ENCODE measurements at regions not wholly inside any gene's neighbourhood (a gene's known extent, or its start where the extent isn't known, plus 50 kb on each side); places are given as distances from the start of the nearest gene placed in this dataset.
"Not testable (repeated sequence)": the region's sequence is repeated elsewhere in the genome, so short reads cannot be mapped to it uniquely, and the experiment has no call there.

DNA sequence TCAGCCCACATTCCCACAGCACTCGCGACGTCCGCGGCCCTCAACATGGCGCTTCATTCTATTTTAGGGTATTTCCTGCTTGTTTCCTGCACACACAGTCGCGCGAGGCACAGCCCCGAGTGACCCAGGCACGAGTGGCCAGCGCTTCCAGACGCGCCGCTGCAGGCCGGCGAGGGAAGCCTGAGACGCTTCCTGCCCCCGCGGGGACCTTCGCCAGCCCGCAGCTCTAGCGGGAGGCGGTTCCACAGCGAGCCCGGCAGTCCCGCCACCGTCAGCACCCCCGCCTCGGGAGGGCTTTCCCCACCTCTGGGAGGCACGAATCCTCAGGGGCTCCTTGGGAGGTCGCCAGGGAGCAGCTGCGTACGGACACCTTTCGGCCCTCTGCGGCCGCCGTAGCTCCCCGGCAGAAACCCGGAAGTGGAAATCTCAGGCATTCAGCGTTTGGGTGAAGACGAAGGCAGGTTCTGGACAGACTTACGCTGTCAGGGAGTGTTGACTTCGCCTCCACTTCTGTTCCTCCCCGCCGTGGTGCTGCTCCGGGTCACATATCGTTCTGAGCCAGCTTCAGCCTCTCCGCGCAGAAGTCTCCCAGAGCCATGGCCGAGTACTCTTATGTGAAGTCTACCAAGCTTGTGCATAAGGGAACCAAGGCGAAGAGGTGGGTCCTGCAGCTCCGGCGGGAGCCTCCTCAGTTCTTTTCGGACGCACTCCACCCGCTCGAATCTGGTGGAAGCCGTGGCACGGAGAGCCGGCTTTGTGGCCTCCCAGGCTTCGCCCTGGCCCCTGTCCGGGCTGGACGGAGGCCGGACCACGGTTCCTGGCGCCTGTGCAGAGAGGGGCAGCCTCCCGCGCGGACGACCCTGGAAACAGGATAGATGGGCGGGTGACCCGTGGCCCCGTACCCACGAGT lies 2925.9 kb upstream of the OR11H1 start:
- intact Hi-C loops (cut with micrococcal nuclease), result no loop called here
- Mint-ChIP-seq H3K36me3 (ENCODE audit: low read depth) (no peaks in the 10 kb centered on the region), H3K27ac (no peak overlapping the region), H3K4me1 (ENCODE audit: low read depth) (no peaks in the 10 kb centered on the region), H3K27me3 (no peaks in the 10 kb centered on the region), H3K9me3 (peaks cover 56% of the 10 kb centered on the region), H3K4me3 (no peak overlapping the region)
- POLR2A ChIA-PET, result no interaction called here
- no peak for DNase-seq
- no peak for ATAC-seq
- TF ChIP-seq, protein P1, sequence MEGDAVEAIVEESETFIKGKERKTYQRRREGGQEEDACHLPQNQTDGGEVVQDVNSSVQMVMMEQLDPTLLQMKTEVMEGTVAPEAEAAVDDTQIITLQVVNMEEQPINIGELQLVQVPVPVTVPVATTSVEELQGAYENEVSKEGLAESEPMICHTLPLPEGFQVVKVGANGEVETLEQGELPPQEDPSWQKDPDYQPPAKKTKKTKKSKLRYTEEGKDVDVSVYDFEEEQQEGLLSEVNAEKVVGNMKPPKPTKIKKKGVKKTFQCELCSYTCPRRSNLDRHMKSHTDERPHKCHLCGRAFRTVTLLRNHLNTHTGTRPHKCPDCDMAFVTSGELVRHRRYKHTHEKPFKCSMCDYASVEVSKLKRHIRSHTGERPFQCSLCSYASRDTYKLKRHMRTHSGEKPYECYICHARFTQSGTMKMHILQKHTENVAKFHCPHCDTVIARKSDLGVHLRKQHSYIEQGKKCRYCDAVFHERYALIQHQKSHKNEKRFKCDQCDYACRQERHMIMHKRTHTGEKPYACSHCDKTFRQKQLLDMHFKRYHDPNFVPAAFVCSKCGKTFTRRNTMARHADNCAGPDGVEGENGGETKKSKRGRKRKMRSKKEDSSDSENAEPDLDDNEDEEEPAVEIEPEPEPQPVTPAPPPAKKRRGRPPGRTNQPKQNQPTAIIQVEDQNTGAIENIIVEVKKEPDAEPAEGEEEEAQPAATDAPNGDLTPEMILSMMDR (IDR thresholded peaks at IDR 0.05), result no peak
- CTCF ChIA-PET, result no interaction called here

DNA sequence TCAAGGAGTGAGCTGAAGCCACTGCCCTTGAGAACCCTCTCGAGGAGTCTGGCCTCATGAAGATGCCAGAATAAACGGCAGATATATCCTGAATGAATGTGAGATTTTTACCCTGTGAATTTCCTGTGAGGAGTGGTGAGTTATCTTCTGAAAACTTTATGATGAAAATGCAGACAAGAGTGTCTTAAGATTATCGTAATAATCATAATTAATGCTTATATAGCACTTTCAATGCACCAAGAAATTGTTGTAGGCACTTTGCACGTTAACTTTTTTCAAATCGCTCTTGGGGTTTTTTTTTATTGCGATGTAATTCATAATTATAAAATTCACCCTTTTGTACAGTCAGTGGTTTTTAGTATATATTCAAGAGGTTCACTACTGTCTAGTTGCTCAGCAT lies 2924.6 kb upstream of the OR11H1 start:
- H3K9me3 Mint-ChIP-seq, result peaks cover 51% of the 10 kb centered on the region
- CTCF ChIA-PET; intact Hi-C loops (cut with micrococcal nuclease); H3K4me1 Mint-ChIP-seq (ENCODE audit: low read depth); H3K4me3 Mint-ChIP-seq; H3K36me3 Mint-ChIP-seq (ENCODE audit: low read depth); H3K27ac Mint-ChIP-seq; H3K27me3 Mint-ChIP-seq; ATAC-seq; DNase-seq; POLR2A ChIA-PET: not testable (repeated sequence)

DNA sequence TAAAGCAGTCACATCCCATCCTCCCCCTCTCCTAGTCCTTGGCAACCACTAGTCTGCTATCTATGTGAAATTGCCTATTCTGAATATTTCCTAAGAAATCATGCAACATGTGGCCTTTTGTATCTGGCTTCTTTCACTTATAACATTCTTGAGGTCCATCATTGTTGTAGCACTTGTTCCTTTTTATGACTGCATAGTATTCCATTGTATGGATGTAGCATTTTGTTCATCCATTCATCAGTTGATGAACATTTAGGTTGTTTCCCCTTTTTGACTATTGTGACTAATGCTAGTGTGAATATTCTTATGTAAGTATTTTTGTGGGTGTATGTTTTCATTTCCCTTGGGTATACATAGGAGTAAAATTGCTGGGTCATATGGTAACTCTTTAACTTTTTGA lies 2924.2 kb upstream of the OR11H1 start:
- DNase-seq; H3K4me1 Mint-ChIP-seq (ENCODE audit: low read depth); H3K27me3 Mint-ChIP-seq; H3K27ac Mint-ChIP-seq; CTCF ChIA-PET; intact Hi-C loops (cut with micrococcal nuclease); H3K4me3 Mint-ChIP-seq; H3K36me3 Mint-ChIP-seq (ENCODE audit: low read depth); POLR2A ChIA-PET; ATAC-seq: not testable (repeated sequence)
- H3K9me3 Mint-ChIP-seq, result peaks cover 49% of the 10 kb centered on the region

DNA sequence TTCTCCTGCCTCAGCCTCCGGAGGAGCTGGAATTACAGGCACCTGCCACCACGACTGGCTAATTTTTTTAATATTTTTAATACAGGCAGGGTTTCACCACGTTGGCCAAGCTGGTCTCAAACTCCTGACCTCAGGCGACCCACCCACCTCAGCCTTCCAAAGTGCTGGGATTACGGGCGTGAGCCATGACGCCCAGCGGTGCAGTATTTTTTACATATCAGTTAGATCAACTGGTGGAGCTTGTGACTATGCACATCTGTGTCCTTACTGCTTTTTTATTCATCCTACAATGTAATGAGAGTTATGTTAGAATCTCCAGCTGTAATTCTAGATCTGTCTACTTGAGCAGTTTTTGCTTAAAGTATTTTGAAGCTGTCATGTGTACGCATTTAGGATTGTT lies 2919.5 kb upstream of the OR11H1 start:
- H3K36me3 Mint-ChIP-seq (ENCODE audit: low read depth); DNase-seq; ATAC-seq; H3K4me1 Mint-ChIP-seq (ENCODE audit: low read depth); H3K27me3 Mint-ChIP-seq; POLR2A ChIA-PET; H3K4me3 Mint-ChIP-seq; H3K27ac Mint-ChIP-seq; CTCF ChIA-PET; intact Hi-C loops (cut with micrococcal nuclease): not testable (repeated sequence)
- H3K9me3 Mint-ChIP-seq, result peaks cover 34% of the 10 kb centered on the region

DNA sequence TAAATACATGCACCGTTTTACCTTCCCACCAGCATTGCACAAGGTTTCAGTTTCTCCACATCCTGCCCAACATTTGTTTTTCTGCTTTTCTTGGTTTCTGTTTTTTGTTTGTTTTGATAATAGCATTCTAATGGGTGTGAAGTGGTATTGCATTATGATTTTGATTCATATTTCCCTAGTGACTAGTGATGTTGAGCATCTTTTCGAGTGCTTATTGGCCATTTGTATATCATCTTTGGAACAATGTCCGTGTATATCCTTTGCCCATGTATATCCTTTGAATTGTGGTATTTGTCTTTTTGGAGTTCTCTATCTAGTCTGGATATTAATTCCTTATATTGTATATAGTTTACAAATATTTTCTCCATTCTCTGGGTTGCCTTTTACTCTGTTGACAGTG lies 2914.8 kb upstream of the OR11H1 start:
- TF ChIP-seq, protein P1 (IDR thresholded peaks at IDR 0.05), result no peak
- no peaks in the 10 kb centered on the region for H3K27me3 Mint-ChIP-seq

DNA sequence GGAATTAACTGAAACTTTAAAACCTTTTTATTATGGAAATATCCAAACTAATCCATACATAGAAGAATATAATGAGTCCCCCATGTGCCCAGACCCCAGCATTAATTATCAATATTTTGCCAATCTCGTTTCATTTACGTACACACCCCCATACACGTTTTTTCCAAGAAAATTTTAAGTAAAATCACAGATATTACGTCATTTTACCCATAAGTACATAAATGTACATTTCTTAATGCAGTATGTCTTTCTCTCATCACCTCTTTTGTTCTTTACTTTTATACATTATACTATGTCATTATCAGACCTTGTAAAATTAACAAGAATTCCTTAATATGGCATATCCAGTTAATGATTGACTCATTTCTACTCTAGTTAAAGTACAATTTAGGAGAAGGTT lies 2914.1 kb upstream of the OR11H1 start:
- not testable (repeated sequence) for H3K27me3 Mint-ChIP-seq, H3K27ac Mint-ChIP-seq

More for the DNA sequence above, 2914.8 kb upstream of the OR11H1 start:
- DNase-seq, result no peak
- H3K9me3 Mint-ChIP-seq, result peaks cover 30% of the 10 kb centered on the region
- ATAC-seq, result no peak
- H3K4me1 Mint-ChIP-seq (ENCODE audit: low read depth), result no peaks in the 10 kb centered on the region
- H3K36me3 Mint-ChIP-seq (ENCODE audit: low read depth), result no peaks in the 10 kb centered on the region
- H3K4me3 Mint-ChIP-seq, result no peak overlapping the region
- ChIA-PET POLR2A (no interaction called here), CTCF (no interaction called here)
- intact Hi-C loops (cut with micrococcal nuclease), result no loop called here
- H3K27ac Mint-ChIP-seq, result no peak overlapping the region

DNA sequence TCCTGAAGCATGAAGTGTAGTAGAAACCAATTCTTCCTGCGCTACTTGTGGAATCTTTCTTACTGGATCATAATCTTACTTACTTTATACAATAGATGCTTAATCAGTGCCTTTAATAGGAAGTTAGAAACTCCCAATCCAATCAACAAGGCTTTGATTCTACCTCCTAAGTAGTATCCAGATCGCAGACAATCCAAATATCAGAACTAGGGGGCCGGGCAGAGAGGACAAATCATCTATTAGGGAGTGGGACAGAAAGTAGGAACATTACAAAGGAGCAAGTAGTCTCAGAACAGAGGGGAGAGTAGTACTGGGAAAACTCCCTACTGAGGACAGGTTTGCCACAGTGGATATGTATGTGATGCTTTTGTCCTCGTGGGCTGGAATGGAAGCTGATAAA lies 2901.1 kb upstream of the OR11H1 start:
- intact Hi-C loops (cut with micrococcal nuclease), result not testable (repeated sequence)

More for the DNA sequence above, 2914.1 kb upstream of the OR11H1 start:
- ATAC-seq; POLR2A ChIA-PET; intact Hi-C loops (cut with micrococcal nuclease); CTCF ChIA-PET; H3K36me3 Mint-ChIP-seq (ENCODE audit: low read depth); H3K4me1 Mint-ChIP-seq (ENCODE audit: low read depth); H3K4me3 Mint-ChIP-seq; DNase-seq: not testable (repeated sequence)
- peaks cover 29% of the 10 kb centered on the region for H3K9me3 Mint-ChIP-seq

DNA sequence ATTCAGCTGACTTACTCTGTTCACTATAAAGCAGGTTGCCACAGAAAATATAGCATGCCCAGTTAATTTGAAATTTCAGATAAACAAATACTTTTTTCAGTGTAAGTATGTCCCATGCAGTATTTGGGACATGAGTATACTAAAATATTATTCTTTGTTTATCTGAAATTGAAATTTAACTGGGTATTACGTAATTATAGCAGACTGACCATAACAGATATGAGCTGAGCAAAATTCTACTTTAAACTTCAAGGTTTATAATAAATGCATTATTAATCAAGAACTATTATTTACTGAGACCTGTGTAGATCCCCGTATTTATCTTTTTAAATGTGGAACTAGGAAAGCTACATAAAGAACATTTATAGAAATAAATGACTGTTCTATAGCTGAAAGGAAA lies 2898.2 kb upstream of the OR11H1 start:
- CTCF ChIA-PET; H3K27me3 Mint-ChIP-seq; intact Hi-C loops (cut with micrococcal nuclease); H3K4me3 Mint-ChIP-seq; DNase-seq; H3K4me1 Mint-ChIP-seq (ENCODE audit: low read depth); ATAC-seq; H3K27ac Mint-ChIP-seq; H3K36me3 Mint-ChIP-seq (ENCODE audit: low read depth); POLR2A ChIA-PET: not testable (repeated sequence)
- H3K9me3 Mint-ChIP-seq, result peaks cover 38% of the 10 kb centered on the region

More for the DNA sequence above, 2901.1 kb upstream of the OR11H1 start:
- H3K36me3 Mint-ChIP-seq (ENCODE audit: low read depth); ATAC-seq; H3K27ac Mint-ChIP-seq; CTCF ChIA-PET; H3K27me3 Mint-ChIP-seq; DNase-seq; POLR2A ChIA-PET; H3K4me3 Mint-ChIP-seq; H3K4me1 Mint-ChIP-seq (ENCODE audit: low read depth): not testable (repeated sequence)
- peaks cover 35% of the 10 kb centered on the region for H3K9me3 Mint-ChIP-seq

DNA sequence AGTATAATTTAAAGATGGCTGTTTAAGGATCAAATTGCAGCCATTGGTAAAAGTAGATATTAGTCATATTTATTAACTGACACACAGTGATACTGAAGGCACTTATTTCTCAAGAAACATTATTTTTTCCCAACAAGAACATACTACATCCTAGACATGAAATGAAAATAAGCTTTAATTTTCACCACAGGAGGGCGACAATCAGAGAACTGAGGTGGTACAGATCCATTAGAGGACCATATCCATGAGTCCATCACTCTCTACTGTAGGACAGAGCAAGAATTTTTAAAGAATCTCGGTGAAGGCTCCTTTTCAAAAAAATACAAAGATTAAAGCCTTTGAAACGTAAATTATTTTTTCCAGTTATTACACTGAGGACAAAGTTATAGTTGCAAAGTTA lies 2897.0 kb upstream of the OR11H1 start:
- POLR2A ChIA-PET; H3K4me1 Mint-ChIP-seq (ENCODE audit: low read depth); H3K27me3 Mint-ChIP-seq; H3K4me3 Mint-ChIP-seq; ATAC-seq; intact Hi-C loops (cut with micrococcal nuclease); DNase-seq; H3K27ac Mint-ChIP-seq; CTCF ChIA-PET; H3K36me3 Mint-ChIP-seq (ENCODE audit: low read depth): not testable (repeated sequence)
- peaks cover 42% of the 10 kb centered on the region for H3K9me3 Mint-ChIP-seq

DNA sequence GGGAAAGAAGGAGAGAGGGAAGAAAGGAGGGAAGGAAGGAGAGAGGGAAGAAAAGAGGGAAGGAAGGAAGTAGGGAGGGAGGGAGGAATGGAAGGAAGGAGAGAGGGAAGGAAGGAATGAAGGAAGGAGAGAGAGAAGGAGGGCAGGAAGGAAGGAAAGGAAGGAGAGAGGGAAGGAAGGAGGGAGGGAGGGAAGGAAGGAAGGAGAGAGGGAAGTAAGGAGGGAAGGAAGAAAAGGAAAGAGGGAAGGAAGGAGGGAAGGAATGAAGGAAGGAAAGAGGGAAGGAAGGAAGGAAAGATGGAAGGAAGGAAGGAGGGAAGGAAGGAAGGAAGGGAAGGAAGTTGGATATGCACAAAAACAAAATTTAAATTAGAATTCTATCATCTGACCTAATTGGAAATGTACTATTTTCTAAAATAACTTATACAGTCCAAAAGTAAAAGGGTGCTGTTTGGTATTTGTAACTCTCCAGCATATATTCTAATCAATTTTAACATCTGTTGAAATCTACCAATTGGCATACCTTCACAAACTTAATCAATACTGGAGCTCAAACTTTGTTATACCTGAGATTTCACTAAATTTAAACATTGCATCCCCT lies 2890.3 kb upstream of the OR11H1 start:
- CTCF ChIA-PET; H3K4me3 Mint-ChIP-seq; ATAC-seq; POLR2A ChIA-PET; H3K27me3 Mint-ChIP-seq; H3K27ac Mint-ChIP-seq; H3K36me3 Mint-ChIP-seq (ENCODE audit: low read depth); intact Hi-C loops (cut with micrococcal nuclease); H3K4me1 Mint-ChIP-seq (ENCODE audit: low read depth); DNase-seq: not testable (repeated sequence)
- peaks cover 47% of the 10 kb centered on the region for H3K9me3 Mint-ChIP-seq
